C4-2B (cell line): ENCODE measurements at regions not wholly inside any gene's neighbourhood (a gene's known extent, or its start where the extent isn't known, plus 50 kb on each side); places are given as distances from the start of the nearest gene placed in this dataset.

Experiments used
- ZFX ChIP-seq: fragments of 450-650 bp; IDR thresholded peaks from 2 replicates; pipeline ENCODE4 v1.6.1; 2017
- TF ChIP-seq, protein P1 (sequence below): fragments of 450-650 bp; conservative IDR thresholded peaks from 2 replicates; pipeline ENCODE4 v1.5.1; 2017; ENCODE audit warnings: mild to moderate bottlenecking

DNA sequence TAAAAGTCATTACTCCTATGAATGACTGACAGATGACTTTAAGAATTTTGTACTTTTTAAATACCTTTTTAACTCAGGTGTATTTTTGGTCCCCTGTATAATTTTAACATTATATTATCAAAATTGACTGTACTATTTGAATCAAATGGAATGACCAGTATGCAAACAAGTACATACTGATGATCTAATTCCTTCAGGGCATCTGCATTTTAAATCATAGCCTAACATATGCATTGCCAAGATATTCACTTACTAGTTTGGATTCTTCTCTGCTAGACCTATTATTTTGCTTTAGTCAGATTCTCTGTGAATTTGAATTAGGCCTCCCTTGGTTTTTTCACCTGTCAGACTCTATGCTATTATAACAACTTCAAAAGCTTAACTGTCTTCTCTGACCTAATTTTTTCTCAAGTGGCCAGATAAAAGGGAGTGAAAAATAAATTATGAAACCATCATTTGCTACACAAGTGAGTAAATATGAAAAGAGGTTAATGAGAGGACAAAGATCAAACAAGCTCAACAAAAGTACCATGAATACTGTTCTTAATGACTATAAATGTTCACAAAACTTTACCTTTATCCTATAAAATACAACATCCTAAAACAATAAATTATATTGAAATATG, 1505.2 kb upstream of the CDH9 start:
- TF ChIP-seq, protein P1, sequence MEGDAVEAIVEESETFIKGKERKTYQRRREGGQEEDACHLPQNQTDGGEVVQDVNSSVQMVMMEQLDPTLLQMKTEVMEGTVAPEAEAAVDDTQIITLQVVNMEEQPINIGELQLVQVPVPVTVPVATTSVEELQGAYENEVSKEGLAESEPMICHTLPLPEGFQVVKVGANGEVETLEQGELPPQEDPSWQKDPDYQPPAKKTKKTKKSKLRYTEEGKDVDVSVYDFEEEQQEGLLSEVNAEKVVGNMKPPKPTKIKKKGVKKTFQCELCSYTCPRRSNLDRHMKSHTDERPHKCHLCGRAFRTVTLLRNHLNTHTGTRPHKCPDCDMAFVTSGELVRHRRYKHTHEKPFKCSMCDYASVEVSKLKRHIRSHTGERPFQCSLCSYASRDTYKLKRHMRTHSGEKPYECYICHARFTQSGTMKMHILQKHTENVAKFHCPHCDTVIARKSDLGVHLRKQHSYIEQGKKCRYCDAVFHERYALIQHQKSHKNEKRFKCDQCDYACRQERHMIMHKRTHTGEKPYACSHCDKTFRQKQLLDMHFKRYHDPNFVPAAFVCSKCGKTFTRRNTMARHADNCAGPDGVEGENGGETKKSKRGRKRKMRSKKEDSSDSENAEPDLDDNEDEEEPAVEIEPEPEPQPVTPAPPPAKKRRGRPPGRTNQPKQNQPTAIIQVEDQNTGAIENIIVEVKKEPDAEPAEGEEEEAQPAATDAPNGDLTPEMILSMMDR = no peak
- no peak for TF ChIP-seq ZFX
